WI38 (cell line): ENCODE measurements at regions not wholly inside any gene's neighbourhood (a gene's known extent, or its start where the extent isn't known, plus 50 kb on each side); places are given as distances from the start of the nearest gene placed in this dataset.

Experiments used
- H3K4me3 ChIP-seq: 2 replicates; pipeline ENCODE4 v1.5.1; 2011; ENCODE audit warnings: low read depth, mild to moderate bottlenecking, control low read depth, low read length
- TF ChIP-seq, protein P1 (sequence below): IDR thresholded peaks from 2 replicates; pipeline ENCODE4 v1.5.1; 2012; ENCODE audit warnings: low read depth, mild to moderate bottlenecking, control low read depth, low read length

DNA sequence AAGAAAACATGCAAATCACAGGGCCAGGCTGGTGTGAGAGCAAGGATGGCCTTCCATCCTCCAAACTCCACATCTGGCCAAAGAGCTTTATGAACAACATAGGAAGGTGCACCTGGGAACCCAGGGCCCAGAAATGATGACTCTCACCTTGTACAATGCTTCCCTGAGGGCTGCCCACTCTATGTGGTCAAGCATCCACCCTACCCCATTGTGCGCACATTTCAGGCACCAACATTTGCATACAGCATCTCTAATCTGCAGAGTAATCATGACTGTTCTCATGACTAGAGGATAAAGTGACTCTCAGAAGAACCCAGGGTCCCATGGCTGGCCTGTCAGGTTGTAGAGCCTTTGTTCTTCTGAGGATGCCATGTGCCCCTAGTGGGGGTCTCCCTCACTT lies 57.2 kb upstream of the NTF3 start:
- H3K4me3 ChIP-seq = no peak overlapping the region
- TF ChIP-seq, protein P1, sequence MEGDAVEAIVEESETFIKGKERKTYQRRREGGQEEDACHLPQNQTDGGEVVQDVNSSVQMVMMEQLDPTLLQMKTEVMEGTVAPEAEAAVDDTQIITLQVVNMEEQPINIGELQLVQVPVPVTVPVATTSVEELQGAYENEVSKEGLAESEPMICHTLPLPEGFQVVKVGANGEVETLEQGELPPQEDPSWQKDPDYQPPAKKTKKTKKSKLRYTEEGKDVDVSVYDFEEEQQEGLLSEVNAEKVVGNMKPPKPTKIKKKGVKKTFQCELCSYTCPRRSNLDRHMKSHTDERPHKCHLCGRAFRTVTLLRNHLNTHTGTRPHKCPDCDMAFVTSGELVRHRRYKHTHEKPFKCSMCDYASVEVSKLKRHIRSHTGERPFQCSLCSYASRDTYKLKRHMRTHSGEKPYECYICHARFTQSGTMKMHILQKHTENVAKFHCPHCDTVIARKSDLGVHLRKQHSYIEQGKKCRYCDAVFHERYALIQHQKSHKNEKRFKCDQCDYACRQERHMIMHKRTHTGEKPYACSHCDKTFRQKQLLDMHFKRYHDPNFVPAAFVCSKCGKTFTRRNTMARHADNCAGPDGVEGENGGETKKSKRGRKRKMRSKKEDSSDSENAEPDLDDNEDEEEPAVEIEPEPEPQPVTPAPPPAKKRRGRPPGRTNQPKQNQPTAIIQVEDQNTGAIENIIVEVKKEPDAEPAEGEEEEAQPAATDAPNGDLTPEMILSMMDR = no peak

DNA sequence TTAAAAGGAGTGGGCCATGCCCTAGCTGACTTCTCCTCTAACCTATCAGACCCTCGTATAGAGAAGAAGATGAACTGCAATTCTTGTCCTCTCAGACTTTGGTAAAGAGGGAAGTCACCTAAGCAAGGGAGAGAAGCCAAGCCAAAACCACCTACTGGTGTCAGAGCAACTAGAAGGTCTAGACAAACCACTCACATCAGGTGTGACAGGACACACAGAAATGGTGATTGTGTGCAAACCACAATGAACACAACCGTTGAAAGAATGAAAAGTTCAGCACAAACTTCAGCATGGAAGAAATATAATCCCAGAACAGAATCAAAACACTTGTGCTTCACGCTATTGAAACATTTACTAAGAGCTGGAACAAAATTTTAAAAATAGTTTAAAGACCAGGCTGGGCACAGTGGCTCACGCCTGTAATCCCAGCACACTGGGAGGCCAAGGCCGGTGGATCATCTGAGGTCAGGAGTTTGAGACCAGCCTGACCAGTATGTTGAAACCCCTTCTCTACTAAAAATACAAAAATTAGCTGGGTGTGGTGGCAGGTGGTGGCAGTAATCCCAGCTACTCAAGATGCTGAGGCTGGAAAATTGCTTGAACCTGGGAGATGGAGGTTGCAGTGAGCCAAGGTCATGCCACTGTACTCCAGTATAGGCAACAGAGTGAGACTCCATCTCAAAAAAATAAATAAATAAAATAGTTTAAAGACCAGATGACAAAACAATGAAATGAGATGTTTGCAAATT lies 56.2 kb upstream of the NTF3 start:
- TF ChIP-seq, protein P1 = no peak
- no peak overlapping the region for H3K4me3 ChIP-seq

DNA sequence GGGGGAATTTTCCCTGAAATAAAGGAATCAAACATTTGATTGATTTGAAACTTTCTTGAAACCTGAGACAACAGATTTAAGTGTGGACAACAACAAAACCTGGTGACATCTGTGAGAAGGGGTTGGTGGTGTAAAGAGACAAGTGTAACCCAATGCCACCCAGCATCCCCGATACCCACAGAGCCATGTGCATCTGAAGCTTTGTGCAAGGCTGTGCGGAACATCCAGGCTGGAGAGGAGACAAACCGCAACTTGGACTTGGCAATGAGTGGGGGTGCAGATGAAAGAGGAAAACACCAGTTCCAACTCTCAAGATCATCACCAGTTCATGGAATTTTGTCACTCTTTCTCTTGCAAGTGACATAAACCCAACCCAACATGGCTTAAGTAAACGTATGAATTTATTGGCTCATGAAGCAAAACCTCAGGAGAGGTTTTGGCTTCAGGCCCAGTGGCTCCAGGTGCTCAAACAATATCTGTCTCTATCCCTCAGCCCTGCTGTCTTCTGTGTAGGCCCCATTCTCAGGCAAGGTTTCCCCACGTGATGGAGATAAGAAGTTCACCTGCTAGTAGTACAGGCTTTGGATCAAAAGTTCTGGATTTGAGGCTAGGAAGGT lies 55.2 kb upstream of the NTF3 start:
- no peak overlapping the region for H3K4me3 ChIP-seq
- TF ChIP-seq, protein P1 = no peak

DNA sequence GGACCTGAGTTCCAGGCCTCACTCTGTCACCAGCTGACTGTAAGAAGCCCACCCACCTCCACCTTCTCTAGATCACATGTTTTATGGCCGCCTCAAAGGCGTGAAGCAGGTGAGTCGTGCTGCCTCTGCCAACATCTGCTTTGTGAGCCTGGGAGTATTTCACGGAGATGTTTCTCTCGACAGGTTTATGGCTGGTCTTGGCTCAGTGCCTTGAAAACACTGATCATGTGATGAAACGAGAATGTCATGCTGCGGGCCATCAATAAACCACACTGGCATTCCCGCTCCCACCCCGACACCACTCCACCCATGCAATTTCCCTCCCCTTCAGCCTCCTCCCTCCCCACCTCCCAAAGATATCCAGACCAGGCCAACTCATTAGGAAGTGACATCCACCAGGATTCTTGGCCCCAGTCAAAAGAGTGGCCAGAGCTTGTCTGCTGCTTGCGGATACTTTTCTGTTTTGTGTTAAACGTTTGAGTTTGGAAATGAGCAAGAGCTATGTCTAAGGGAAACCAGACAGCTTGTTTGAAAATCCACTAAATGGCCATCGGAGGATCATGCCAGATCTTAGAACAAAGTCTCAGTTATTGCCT lies 53.8 kb upstream of the NTF3 start:
- no peak overlapping the region for H3K4me3 ChIP-seq
- TF ChIP-seq, protein P1 = no peak

DNA sequence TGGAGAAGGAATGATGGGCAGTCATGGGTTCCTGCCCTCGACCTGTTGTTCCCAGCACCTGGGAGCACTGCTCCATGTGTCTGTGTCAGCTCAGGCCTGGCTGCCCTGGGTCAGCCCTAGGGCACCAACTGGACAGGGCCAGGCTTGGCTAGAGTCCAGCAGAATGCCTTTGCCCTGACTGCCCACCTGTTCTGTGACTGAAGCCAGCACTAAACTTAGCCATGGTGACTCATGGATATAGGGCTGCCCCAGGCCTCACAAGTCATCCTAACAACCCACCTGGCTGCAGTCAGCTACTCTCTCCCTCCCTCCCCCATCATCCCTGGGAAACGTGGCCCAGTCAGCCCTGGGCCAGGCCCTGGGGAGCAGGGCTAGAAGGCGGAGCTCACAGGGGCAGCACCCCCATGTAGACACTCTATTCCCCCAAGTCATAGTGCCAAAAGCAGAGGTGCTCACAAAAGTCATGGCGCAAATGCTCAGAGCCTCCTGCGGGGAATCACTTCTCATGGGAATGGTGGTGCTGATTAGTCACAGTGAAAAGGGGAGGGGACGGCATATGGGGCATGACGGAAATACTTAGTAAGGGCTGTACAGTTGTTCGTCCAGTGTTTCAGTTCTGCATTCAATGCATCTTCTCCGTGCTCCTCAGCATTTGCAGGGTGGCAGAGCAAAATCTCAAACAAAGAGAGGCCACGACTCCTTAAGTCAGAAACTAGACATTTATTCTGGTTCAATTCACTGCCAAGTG lies 52.0 kb upstream of the NTF3 start:
- no peak overlapping the region for H3K4me3 ChIP-seq
- TF ChIP-seq, protein P1 = no peak
